ENCODE measurements at regions not wholly inside any gene's neighbourhood (a gene's known extent, or its start where the extent isn't known, plus 50 kb on each side); places are given as distances from the start of the nearest gene placed in this dataset.

DNA sequence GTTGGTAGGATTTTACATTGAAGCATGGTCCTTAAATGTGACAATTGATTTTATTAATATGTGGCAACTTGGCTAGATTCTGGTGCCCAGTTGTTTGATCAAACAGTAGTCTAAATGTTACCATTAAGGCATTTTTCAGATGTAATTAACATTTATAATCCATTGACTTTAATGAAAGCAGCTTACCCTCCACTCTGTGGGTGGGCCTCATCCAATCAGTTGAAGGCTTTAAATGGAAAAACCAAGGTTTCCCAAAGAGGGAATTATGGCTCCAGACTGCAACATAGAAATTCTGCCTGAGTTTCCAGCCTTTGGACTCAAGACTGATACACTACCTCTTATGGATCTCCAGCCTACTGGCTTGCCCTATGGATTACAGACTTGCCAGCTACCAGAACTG is 1153.2 kb downstream of the BCL11B start:
- no peak for DNase-seq (ENCODE audit: low read depth)
- TF ChIP-seq, protein P1, sequence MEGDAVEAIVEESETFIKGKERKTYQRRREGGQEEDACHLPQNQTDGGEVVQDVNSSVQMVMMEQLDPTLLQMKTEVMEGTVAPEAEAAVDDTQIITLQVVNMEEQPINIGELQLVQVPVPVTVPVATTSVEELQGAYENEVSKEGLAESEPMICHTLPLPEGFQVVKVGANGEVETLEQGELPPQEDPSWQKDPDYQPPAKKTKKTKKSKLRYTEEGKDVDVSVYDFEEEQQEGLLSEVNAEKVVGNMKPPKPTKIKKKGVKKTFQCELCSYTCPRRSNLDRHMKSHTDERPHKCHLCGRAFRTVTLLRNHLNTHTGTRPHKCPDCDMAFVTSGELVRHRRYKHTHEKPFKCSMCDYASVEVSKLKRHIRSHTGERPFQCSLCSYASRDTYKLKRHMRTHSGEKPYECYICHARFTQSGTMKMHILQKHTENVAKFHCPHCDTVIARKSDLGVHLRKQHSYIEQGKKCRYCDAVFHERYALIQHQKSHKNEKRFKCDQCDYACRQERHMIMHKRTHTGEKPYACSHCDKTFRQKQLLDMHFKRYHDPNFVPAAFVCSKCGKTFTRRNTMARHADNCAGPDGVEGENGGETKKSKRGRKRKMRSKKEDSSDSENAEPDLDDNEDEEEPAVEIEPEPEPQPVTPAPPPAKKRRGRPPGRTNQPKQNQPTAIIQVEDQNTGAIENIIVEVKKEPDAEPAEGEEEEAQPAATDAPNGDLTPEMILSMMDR (conservative IDR thresholded peaks at IDR 0.05; ENCODE audit: low read depth, low read length) = no peak

DNA sequence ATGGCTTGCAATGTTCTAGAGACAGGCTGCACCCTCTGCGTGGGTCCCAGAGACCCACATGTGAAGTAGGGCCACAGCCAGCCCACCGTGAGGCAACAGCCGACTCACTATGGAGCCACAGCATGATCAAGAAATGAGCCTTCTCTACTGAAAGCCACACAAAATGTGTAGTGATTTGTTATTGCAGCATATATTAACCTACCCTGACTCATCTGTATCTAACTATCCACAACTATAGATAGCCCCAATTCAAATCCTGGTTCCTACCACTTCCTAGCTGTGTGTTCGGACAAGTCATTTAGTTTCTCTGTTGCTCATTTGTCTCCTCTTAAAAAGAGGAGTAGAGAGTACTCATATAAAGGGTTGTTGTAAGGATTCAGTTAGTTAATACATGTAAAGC is 1152.3 kb downstream of the BCL11B start:
- no peak for DNase-seq (ENCODE audit: low read depth)
- TF ChIP-seq, protein P1 (conservative IDR thresholded peaks at IDR 0.05; ENCODE audit: low read depth, low read length) = no peak
- no peak overlapping the region for H3K4me3 ChIP-seq (ENCODE audit: low read depth, low read length)

More for the DNA sequence above, 1153.2 kb downstream of the BCL11B start:
- H3K4me3 ChIP-seq (ENCODE audit: low read depth, low read length) = no peak overlapping the region

DNA sequence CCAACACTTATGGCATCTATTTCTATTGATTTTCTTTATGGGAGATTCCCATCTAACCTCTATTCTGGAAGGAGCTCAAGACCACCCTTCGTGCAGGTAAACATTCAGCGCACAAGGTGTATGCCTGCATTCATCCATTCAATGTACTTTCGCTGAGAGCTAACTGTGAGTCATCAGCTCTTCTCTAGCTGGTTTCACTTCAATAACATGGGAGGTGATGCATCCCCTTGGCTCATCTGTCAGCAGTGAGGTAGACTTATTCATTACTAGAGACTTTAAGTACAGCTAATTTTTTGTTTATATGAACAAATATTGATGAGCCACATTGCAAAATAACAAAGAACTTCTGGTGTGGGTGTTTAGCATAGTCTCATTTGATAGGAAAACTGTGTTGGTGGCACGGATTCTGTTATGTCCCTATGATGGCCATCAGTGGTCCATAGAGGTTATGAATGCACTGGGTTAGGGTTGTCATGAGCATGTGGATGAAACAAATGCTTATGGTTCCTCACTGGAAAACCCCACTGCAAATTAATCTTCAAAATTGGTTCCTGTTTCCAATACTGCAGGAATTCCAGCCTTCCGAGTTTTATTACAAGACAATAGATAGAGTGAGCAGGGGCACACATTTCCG is 1151.0 kb downstream of the BCL11B start:
- DNase-seq (ENCODE audit: low read depth) = no peak
- no peak overlapping the region for H3K4me3 ChIP-seq (ENCODE audit: low read depth, low read length)
- TF ChIP-seq, protein P1 (conservative IDR thresholded peaks at IDR 0.05; ENCODE audit: low read depth, low read length) = no peak

DNA sequence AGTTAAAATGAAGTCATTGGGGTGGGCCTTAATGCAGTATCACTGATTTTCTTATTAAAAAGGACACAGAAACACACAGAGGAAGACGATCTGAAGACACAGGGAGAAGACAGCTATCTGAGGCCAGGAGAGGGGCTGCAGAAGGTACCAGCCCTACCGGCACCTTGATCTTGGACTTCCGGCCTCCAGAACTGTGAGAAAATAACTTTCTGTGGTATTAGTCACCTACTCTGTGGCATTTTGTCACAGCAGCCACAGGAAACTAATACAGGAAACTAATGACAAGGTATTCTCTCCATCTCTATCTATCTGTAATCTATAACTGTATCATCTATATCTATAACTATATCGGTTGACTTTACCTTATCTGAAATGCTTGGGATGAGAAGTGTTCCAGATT is 1149.5 kb downstream of the BCL11B start:
- TF ChIP-seq, protein P1 (conservative IDR thresholded peaks at IDR 0.05; ENCODE audit: low read depth, low read length) = no peak
- DNase-seq (ENCODE audit: low read depth) = no peak
- no peak overlapping the region for H3K4me3 ChIP-seq (ENCODE audit: low read depth, low read length)

DNA sequence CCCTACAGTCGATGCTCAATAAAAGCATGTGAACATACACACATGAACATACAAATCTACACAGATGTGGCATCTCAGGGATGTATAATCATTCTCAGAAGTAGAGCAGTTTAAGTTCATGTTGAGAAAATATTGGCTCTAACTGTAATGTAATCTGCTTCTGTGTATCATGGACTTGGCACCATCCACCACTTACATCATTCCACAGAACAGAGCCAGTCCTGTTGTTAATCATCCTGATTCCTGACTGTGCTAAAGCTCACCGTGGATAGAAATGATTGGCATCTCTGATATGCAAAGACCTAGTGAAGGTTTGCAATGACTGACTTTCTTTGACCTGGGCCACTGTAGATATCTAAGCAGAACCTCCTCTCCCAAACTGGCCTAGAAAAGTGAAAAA is 1141.3 kb downstream of the BCL11B start:
- TF ChIP-seq, protein P1 (conservative IDR thresholded peaks at IDR 0.05; ENCODE audit: low read depth, low read length) = no peak
- DNase-seq (ENCODE audit: low read depth) = no peak
- no peak overlapping the region for H3K4me3 ChIP-seq (ENCODE audit: low read depth, low read length)

DNA sequence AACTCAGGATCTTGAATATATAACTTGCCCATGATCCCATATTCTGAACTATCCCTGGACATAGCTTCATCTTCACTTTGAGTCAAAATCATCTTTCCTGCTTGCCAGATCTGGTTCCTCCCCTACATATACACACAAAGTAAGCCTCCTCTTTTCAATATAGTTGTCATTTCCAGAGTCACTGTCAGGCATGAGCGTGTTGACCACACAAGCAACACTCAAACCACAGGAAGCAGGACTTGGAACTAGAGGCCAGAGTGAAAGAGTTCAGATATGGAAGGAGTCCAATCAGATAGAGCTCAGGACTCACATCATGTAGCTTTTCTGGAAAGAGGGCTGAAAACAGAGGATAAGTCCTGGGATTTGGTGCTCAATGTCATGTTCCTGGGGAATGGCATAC is 1140.6 kb downstream of the BCL11B start:
- H3K4me3 ChIP-seq (ENCODE audit: low read depth, low read length) = no peak overlapping the region
- TF ChIP-seq, protein P1 (conservative IDR thresholded peaks at IDR 0.05; ENCODE audit: low read depth, low read length) = no peak
- DNase-seq (ENCODE audit: low read depth) = no peak

DNA sequence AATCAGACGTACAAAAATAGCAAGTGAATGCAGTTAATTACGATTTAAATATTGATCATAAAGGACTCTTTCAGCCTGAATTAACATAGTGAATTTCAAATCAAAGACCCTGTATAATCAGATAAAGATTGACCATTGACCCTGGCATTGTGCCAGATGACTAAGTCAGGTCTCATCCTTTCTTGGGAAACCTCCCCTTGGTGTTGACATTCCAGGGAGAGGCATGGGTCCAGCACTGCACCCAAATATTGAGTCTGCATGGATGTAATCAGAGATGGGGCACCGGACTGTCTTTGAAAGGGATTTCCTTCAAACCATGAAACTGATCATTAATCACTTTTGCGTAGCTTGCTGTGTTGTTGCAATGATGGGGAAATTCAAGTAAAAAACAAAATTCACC is 1138.2 kb downstream of the BCL11B start:
- DNase-seq (ENCODE audit: low read depth) = no peak
- TF ChIP-seq, protein P1 (conservative IDR thresholded peaks at IDR 0.05; ENCODE audit: low read depth, low read length) = no peak

More for the DNA sequence above, 1138.2 kb downstream of the BCL11B start:
- no peak overlapping the region for H3K4me3 ChIP-seq (ENCODE audit: low read depth, low read length)

Measured in epithelial cell of proximal tubule (primary cell).